Smooth muscle cell of the brain vasculature (primary cell): ENCODE measurements at regions not wholly inside any gene's neighbourhood (a gene's known extent, or its start where the extent isn't known, plus 50 kb on each side); places are given as distances from the start of the nearest gene placed in this dataset.

Source experiments
- DNase-seq: peaks from one replicate; pipeline ENCODE4 v3.0.0-alpha.2; 2012; ENCODE audit warnings: low read depth, low spot score

DNA sequence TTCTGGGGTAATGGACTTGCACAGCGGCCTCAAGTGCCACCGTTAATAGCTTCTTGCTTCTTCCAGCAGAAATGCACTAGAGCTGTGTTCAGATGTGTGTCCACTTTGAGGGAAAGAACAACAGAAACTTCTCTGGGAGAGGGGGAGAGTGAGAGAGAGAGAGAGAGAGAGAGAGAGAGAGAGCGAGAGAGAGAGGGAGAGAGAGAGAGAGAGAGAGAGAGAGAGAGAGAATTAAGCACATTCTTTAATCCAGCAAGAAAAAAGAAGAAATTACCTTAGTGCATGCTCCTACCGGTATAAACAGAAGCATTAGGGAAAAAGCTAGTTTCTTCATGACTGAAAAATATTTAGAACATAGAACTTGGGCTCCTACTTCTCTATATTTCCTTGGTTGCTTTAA lies 418.8 kb downstream of the MAN2A1 start:
- no peak for DNase-seq

DNA sequence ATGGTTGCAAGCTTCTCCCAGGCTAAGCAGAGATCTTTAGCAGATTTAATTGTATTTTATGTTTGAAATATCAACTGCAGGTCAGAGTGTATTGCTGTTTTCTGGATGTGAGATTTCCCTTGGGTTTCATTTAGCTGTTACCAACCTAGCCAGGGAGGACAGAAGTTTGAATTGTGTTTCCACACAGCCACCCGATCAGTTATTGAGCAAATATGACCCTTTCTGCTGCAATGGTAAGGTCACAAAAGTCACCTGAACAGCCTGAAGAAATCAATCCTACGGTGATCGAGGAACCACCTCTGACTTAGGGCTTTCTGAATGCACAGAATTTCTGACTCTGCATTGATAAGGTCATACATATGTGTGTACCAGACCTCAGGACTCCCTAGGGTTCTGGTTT lies 419.9 kb downstream of the MAN2A1 start:
- DNase-seq: no peak

DNA sequence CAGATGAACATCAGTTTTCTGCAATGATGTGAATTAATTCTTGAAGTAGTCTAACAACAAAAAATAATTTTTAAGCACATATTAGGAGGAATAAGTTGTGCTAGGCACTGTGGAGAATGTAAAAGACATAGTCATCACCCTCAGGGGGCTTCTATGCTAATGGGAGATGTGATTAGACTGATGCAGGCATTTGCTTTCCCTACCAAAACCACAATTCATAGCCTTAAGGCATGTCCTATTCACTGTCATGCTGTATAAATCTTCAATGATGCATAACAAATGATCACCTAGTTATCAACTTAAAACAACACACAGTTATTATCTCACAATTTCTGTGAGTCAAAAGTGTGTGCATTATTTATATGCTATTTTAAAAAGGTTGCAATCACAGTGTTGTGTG lies 422.6 kb downstream of the MAN2A1 start:
- no peak for DNase-seq

DNA sequence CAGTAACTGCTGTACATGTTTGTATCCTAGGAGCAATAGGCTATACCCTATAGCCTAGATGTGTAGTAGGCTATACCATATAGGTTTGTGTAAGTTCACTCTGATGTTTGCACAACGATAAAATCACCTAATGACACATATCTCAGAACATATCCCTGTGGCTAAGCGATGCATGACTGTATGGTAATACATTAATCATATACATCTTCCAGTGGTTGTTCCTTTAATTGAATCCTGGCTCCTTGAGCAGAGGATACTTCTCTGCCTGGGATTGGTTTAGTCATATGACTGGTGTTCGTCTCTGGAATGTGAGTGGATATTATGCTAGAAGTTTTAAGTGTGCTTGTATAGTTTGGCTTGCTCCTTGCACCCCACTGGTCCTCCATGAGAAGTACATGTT lies 425.8 kb downstream of the MAN2A1 start:
- DNase-seq: no peak

DNA sequence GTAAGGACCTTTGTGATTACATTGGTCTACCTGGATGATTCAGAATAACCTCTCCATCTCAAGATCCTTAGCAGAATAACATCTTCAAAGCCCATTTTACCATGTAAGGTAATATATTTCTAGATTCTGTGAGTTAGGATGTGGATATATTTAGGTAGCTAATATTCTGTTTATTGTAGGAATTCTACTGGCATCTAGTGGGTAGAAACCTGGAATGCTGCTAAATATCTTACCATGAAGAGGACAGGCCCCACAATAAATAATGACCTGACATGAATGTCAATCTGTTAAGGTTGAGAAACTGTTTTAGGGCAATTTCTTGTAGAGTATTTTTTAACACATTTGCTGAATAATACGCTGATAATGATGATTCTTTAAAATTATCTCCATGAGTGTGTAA lies 426.8 kb downstream of the MAN2A1 start:
- DNase-seq: no peak

DNA sequence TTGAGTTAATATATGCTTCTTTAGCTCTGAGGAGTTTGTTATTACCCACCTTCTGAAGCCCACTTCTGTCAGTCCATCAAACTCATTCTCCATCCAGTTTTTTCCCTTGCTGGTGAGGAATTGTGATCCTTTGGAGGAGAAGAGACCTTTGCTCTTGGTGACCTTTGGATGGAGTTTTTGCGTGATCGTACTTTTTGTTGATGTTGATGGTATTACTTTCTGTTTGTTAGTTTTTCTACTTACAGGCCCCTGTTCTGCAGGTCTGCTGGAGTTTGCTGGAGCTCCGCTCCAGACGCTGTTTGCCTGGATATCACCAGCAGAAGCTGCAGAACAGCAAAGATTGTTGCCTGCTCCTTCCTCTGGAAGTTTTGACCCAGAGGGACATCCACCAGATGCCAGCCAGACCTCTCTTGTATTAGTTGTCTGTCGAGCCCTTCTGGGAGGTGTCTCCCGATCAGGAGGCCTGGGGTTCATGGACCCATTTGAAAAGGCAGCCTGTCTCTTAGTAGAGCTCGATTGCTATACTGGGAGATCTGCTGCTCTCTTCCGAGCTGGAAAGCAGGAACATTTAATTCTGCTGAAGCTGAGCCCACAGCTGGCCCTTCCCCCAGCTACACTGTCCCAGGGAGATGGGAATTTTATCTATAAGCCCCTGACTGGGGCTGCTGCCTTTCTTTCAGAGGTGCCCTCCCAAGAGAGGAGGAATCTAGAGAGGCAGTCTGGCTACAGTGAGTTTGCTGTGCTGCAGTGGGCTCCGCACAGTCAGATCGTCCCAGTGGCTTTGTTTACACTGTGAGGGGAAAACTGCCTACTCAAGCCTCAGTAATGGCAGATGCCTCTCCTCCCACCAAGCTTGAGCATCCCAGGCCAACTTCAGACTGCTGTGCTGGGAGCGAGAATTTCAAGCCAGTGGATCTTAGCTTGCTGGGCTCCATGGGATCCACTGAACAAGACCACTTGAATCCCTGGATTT lies 445.5 kb downstream of the MAN2A1 start:
- no peak for DNase-seq

DNA sequence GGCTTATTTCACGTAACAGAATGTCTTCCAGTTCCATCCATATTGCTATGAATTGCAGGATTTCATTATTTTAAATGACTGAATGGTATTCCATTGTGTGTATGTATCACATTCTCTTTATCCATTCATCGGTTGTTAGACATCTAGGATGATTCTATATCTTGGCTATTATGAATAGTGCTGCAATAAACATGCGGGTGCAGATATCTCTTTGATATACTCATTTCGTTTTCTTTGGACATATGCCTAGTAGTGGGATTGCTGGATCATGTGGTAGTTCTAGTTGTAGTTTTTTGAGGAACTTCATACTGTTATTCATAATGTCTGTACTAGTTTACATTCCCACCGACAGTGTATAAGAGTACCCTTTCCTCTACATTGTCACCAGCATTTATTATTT lies 460.5 kb downstream of the MAN2A1 start:
- DNase-seq: peak; percentile 40

DNA sequence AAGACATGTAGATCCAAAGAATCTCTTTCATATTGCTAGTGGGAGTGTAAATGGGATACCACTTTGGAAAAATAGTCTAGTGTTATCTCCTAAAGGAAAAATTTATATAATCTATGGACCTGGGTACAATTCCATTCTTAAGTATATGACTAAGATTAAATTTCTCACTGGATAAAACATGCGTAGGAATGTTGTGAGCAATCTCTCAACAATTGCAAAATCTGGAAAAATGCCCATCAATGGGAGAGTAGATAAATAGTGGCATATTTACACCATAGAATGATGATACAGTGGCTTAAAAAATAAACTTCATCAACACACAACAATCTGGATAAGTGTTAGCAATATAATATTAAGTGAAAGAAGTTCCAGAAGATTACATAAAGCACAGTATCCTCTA lies 469.5 kb downstream of the MAN2A1 start:
- peak; percentile 15 for DNase-seq

DNA sequence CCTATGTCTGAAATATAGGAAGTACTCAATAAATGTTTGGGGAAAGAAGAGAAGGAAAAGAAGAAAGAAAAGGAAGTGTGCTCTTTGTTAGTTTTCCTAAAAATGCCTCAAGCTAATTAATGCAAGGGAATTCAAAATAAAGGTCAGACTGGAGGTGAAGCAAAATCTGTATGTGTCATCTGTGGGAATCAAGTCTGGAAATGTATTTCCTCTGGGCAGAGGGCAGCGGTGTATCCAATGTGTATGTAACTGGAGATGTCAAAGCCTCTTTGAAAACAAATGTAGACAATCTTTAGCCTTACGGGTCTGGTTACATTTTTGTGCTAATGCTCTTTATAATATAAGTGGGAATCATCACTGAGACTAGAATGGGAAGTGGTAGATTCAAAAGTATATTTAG lies 471.4 kb downstream of the MAN2A1 start:
- DNase-seq: no peak

DNA sequence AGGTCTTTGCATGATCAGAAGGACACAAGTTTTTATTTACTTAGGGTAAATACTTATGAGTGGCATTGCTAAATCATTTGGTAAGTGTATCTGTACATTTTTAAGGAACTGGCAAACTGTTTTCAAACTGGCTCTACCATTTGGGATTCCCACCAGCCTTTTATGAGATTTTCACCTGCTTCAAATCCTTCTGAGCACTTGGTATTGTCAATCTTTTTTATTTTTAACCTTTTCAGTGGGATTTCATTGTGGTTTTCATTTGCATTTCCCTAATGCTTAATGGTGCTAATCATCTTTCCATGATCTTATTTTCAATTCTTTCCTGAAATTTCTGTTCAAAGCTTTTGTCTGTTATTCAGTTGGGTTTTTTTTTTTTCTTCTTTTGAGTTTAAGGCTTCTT lies 475.6 kb downstream of the MAN2A1 start:
- DNase-seq: no peak

DNA sequence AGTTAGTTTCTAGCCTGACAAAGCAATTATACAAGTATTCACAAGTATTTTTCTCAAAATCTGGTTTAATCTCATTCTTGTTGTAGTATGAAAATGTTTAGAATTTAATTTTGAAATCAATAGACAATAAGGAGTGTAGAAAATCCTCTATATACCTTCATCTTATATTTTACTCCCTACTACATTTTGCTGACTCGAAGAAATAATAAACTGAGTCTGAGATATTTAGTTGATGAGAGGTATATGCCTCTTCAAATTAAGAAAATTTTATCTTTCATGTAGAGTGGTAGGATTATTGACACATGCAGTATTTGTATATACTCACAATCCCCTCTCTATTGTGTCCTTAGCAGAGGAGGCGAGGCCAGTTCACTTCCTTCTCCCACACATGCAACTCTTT lies 477.7 kb downstream of the MAN2A1 start:
- no peak for DNase-seq

DNA sequence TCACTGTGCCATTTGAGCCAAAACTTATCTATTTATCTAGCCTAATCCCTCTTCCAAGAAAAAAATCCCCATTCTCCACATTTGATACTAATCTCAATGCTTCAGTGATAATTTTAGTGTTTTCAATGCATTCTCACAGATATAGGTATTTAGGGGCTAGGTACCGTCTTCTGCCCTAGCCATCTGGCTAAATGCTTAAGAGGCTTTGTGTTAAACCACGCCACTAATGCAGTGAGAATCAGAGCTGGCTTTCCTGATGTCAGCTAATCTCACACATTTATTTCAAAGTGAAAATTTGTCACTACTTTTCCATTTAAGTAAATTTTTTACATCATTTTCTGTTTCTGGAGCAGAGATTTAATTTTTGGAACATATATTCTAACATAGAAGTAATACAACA lies 479.7 kb downstream of the MAN2A1 start:
- no peak for DNase-seq

DNA sequence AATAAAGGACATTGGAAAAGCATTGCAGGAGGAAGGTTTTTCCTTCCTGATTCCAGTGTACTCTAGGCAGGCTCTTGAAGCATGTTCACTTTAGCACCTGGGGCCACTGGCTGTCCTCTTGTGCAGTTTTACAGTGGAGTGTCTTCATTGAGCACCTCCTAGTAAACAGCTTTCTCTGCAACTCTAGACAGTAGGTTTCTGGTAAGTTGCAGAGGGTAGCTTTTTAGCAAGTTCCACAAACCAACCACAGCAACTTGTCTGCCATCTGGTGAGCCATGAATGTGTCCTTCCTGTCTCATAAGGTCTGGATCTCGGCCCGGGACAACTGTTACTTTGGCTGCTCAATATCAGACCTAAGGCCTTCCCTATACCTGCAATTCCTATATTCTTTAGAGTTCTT lies 488.0 kb downstream of the MAN2A1 start:
- DNase-seq: no peak

DNA sequence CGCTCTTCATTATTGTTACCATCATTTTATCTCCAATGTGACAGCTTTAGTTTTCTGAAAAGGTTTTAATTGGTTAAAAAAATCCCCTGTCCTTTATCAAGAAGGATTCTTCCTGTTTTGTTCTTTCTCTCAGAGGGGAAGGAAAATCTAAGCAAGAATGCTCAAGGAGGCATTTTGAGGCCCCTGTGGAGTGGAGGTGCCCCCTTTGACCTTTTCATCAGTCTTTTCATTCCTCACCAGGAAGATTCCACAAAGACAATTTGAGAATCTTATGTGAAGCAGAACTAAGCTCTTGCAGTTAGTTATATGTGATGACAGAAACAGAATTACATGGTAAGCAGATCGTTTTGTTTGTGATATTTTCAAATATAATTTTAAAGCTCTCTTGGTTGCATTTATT lies 489.6 kb downstream of the MAN2A1 start:
- no peak for DNase-seq

DNA sequence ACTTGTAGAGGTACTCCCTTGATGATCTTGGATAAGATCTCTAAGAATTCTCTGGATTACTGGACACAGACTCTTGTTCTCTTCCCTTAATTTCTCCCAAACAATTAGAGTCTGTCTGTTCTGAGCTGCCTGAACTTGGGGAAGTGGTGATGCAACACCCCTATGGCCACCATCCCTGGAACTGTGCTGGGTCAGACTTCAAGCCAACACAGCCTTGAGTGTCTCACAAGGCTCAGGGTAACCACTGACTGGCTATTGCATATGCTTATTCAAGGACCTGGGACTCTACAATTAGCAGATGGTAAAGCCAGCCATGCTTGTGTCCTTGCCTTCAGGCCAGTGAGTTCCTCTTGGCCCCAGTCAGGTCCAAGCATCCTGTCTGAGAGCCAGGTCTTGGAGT lies 504.5 kb downstream of the MAN2A1 start:
- DNase-seq: no peak

DNA sequence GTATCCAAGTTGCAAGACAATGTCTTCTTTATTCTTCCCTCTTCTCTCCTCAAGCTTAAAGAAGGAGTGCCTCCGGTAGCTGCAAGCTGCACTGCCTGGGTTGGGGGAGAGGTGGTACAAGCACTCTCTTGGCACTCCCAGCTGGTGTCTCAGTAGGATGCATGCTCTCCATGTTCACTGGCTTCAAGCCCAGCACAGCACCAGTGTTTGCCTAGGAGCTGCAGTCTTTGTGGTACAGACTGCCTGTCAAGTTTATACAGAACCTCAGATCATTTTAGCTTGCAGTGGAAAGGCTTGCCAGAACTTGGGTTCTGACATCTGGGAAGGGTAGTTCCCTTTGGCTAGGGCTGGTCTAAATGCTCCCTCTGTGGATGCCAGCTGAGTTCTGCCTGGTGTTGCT lies 505.6 kb downstream of the MAN2A1 start:
- no peak for DNase-seq

DNA sequence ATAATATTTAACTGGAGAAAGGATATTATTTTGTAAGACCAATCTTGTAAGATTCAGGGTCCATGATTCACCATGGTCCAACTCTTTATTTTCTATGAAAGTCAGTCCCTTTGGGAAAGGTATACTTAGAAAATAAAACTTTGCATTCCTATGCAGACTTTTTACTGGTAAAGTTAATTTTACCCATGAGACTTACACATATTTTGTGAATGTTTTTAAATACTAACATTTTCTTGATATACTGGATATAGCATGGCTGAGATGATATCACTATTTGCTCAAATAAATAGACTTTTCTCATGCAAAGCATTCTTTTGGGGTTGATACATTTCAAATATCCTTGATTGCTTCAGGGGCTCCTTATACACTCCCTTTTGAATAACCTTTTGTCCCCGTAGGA lies 512.1 kb downstream of the MAN2A1 start:
- DNase-seq: no peak

DNA sequence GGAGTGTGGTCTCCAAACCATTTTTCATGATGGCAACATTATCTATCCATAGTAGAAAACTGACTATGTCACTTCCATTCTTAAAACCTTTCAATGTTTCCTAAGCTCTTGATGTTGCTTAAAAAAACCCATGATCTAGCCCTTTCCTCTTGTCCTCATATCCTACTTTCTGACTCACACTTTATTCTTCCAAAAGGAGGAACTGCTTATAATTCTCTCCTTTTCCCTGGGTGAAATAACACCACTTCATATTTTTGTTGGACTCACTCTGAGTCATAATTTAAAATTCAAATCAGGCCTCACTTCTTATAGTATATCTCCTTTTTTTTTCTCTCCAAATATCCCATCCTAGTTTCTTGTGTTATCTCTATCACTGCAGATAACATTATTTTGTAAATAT lies 513.9 kb downstream of the MAN2A1 start:
- DNase-seq: no peak

DNA sequence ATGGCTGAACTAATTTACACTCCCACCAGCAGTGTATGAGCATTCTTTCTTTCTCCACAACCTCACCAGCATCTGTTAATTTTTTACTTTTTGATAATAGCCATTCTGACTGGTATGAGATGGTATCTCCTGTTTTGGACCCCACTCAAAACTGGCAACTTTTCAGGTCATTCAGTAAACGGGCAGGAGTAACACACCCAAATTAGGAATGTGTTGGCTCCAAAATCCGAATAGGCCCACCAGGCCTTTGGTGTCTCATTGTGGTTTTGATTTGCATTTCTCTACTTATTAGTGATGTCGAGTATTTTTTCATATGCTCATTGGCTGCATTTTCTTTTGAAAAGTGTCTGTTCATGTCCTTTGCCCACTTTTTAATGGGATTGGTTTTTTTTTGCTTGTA lies 517.1 kb downstream of the TMEM232 start:
- DNase-seq: no peak

DNA sequence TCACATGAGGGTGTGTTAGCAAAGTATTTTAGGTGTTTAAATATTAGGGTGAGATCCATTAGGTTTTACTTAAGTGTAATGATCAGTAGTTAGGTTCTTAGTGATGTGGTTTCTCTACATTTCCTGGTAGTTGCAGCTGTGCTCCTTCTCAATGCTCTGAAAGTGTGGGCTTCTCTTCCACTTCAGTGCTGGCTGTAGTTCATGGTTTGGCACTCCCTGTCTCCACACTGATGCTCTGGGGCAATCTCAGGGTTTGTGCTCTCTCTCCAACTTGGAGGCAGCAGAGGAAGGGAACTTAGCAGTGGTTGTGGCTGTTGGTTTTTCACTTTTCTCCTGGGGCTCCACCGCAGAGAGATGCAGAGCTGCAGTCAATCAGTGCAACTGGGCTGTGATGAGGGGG lies 507.5 kb downstream of the TMEM232 start:
- DNase-seq: no peak

DNA sequence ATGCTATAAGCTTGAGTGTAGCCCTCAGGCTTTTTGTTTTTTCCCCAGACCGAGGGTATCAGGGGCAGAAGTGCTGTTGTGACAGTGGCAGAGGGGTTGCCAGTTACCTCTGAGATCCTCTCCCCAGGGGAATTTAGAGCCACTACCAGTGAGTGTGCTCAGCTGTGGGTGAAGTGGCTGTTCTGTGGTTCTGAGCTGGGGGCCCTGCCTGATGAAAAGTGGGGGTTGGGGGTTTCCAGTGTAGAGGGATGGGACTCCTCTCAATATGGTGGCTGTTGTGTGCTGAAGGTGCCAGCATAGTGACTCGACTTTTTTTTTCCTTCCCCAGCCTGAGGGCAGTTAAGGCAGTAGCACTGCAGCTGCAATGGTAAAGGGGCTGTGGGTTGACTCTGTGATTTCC lies 506.7 kb downstream of the TMEM232 start:
- DNase-seq: no peak

DNA sequence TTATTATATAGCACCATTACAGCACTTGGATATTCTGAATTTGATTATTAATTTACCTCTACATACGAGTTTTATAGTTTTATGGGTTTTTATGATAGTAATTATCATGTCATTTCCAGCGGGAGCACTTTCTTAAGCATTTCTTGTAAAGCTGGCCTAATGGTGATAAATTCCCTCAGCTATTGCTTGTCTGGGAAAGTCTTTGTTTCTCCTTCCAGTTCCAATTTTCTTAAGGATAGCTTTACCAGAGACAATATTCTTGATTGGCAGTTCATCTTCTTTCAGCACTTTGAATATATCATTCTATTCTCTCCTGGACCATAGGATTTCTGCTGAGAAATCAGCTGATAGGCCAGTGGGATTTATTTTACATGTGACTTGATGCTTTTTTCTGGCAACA lies 505.4 kb downstream of the TMEM232 start:
- DNase-seq: no peak

DNA sequence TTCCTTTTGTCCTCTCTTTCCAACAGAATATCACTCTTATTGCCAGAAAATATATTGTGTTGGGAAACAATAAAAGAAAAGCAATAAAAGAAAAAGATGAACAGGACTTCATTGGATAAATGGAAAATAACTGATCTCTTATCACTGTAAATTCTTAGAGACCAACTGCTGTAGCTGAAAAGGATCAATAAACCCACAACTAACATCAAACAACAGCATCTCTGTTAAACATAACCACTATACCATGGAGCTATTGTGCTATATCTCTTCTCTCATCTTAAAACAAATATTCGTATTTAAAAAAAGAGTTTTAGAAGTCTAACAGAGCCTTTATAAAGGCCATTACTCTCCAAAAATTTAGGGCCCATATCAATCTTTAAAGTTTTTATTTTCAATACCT lies 502.4 kb downstream of the TMEM232 start:
- DNase-seq: no peak

DNA sequence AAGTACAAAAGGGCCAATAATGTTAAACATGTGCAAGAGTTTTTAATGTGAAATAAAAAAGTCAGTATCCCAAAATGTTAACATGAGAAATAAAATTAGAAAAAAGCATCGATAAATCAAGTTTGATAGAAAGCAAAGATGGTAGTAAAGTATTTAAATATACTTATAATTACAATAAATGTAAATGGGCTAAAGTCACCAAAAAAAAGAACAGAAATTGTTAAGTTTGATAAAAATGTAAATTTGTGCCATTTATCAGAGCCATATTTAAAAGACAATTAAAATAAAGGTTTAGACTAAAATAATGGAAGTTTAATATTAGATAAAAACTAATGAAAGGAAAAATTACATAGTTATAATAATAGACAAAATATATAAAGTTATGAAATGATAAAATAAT lies 500.5 kb downstream of the TMEM232 start:
- no peak for DNase-seq
